ENCODE measurements at regions not wholly inside any gene's neighbourhood (a gene's known extent, or its start where the extent isn't known, plus 50 kb on each side); places are given as distances from the start of the nearest gene placed in this dataset.

DNA sequence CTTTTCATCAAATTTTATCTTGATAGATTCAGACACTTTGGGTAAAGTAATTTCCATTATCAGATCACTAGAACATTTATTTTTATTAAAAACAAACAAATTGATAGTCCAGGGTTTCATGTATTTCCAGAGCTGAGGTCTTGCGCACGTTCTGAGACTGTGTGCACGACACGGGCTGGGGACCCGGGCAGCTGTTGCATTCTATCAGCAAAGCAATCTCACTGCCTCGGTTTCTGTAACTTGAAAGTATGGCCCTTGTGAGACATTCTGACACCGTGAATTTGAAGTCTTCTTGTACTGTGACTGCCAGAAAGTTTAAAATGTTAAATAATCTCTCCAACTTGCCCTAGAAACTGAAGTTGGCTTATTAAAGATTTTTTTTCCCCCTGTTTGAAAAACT, 746.9 kb upstream of the ADGRL2 start:
- no peak for TF ChIP-seq USF1 (IDR thresholded peaks at IDR 0.05)
- no peak for TF ChIP-seq NFIC (IDR thresholded peaks at IDR 0.05)
- TF ChIP-seq TCF12 (IDR thresholded peaks at IDR 0.05; ENCODE audit: low read depth) = no peak
- no peak for TF ChIP-seq EGR1 (IDR thresholded peaks at IDR 0.05)
- TF ChIP-seq YY1 (IDR thresholded peaks at IDR 0.05; ENCODE audit: low read depth) = no peak
- TF ChIP-seq CREB1 (IDR thresholded peaks at IDR 0.05; ENCODE audit: low read depth) = no peak
- no peak for TF ChIP-seq FOXM1 (IDR thresholded peaks at IDR 0.05; ENCODE audit: borderline replicate concordance, low read depth)
- no peak for TF ChIP-seq EP300 (IDR thresholded peaks at IDR 0.05; ENCODE audit: borderline replicate concordance)
- no peak for TF ChIP-seq CEBPB (IDR thresholded peaks at IDR 0.05)
- no peak for TF ChIP-seq TEAD4 (IDR thresholded peaks at IDR 0.05)
- TF ChIP-seq MAX (IDR thresholded peaks at IDR 0.05) = no peak
- TF ChIP-seq TAF1 (IDR thresholded peaks at IDR 0.05; ENCODE audit: low read depth) = no peak
- no peak for TF ChIP-seq ZBTB7A (IDR thresholded peaks at IDR 0.05; ENCODE audit: low read depth)
- no peak for TF ChIP-seq RAD21 (IDR thresholded peaks at IDR 0.05; ENCODE audit: low read depth)
- no peak for TF ChIP-seq REST (IDR thresholded peaks at IDR 0.05; ENCODE audit: low read depth)

DNA sequence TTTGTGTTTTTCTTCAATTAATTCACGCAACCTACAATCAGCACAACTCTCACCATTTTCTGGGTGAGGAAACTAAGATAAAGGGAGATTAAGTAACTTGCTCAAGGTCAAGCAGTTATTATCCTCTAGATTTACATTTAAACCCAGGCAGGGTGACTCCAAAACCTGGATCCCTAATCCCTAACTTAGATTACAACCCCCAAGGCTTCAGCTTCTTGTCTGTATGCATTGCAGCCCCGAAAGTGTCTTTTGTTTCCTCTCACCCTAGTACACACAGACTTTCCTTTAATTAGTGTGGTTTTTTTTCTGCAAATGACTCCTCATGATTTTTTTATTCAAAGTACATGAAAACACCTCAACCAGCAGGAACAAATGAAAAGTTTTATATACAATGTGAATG, 748.6 kb upstream of the ADGRL2 start:
- no peak for TF ChIP-seq EP300 (IDR thresholded peaks at IDR 0.05; ENCODE audit: borderline replicate concordance)
- TF ChIP-seq NFIC (IDR thresholded peaks at IDR 0.05) = no peak
- TF ChIP-seq EGR1 (IDR thresholded peaks at IDR 0.05) = no peak
- TF ChIP-seq REST (IDR thresholded peaks at IDR 0.05; ENCODE audit: low read depth) = no peak
- no peak for TF ChIP-seq FOXM1 (IDR thresholded peaks at IDR 0.05; ENCODE audit: borderline replicate concordance, low read depth)
- TF ChIP-seq TCF12 (IDR thresholded peaks at IDR 0.05; ENCODE audit: low read depth) = no peak
- TF ChIP-seq MAX (IDR thresholded peaks at IDR 0.05) = no peak
- TF ChIP-seq USF1 (IDR thresholded peaks at IDR 0.05) = no peak
- no peak for TF ChIP-seq ZBTB7A (IDR thresholded peaks at IDR 0.05; ENCODE audit: low read depth)
- TF ChIP-seq YY1 (IDR thresholded peaks at IDR 0.05; ENCODE audit: low read depth) = no peak
- no peak for TF ChIP-seq CEBPB (IDR thresholded peaks at IDR 0.05)

DNA sequence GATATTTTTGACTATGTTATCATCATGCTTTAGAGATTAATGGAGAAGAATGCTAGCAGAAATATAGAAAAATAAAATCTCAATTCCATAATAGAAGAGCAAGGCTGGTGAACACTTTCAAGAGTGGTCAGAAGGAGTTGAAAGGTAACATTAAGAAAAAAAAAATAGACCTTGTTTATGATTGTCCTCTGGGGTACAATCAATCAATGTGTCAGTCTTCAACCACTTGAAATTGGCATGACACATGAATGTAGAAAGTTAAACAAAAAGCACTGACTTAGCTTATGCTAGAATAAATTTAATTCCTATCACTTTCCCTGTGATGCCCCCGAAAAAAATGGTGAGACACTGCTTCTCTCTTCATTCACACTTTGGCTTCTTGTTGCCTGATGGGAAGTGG, 750.3 kb upstream of the ADGRL2 start:
- TF ChIP-seq TEAD4 (IDR thresholded peaks at IDR 0.05) = no peak
- no peak for TF ChIP-seq FOXM1 (IDR thresholded peaks at IDR 0.05; ENCODE audit: borderline replicate concordance, low read depth)
- TF ChIP-seq NFIC (IDR thresholded peaks at IDR 0.05) = no peak
- no peak for TF ChIP-seq TAF1 (IDR thresholded peaks at IDR 0.05; ENCODE audit: low read depth)
- no peak for TF ChIP-seq REST (IDR thresholded peaks at IDR 0.05; ENCODE audit: low read depth)
- TF ChIP-seq RAD21 (IDR thresholded peaks at IDR 0.05; ENCODE audit: low read depth) = no peak
- no peak for TF ChIP-seq EP300 (IDR thresholded peaks at IDR 0.05; ENCODE audit: borderline replicate concordance)
- TF ChIP-seq YY1 (IDR thresholded peaks at IDR 0.05; ENCODE audit: low read depth) = no peak

GRCh38 chr1:81044708-81045107, 756.0 kb upstream of the ADGRL2 start:
- no peak for TF ChIP-seq EGR1 (IDR thresholded peaks at IDR 0.05)
- no peak for TF ChIP-seq TAF1 (IDR thresholded peaks at IDR 0.05; ENCODE audit: low read depth)
- TF ChIP-seq RAD21 (IDR thresholded peaks at IDR 0.05; ENCODE audit: low read depth) = no peak
- TF ChIP-seq CREB1 (IDR thresholded peaks at IDR 0.05; ENCODE audit: low read depth) = no peak
- TF ChIP-seq TEAD4 (IDR thresholded peaks at IDR 0.05) = no peak
- TF ChIP-seq EP300 (IDR thresholded peaks at IDR 0.05; ENCODE audit: borderline replicate concordance) = no peak
- no peak for TF ChIP-seq ZBTB7A (IDR thresholded peaks at IDR 0.05; ENCODE audit: low read depth)
- TF ChIP-seq CEBPB (IDR thresholded peaks at IDR 0.05) = no peak
- TF ChIP-seq TCF12 (IDR thresholded peaks at IDR 0.05; ENCODE audit: low read depth) = no peak

GRCh38 chr1:81042225-81042624, 758.5 kb upstream of the ADGRL2 start:
- TF ChIP-seq CEBPB (IDR thresholded peaks at IDR 0.05) (no peak), TEAD4 (IDR thresholded peaks at IDR 0.05) (no peak), TAF1 (IDR thresholded peaks at IDR 0.05; ENCODE audit: low read depth) (no peak), EP300 (IDR thresholded peaks at IDR 0.05; ENCODE audit: borderline replicate concordance) (no peak), USF1 (IDR thresholded peaks at IDR 0.05) (no peak), MAX (IDR thresholded peaks at IDR 0.05) (no peak), ZBTB7A (IDR thresholded peaks at IDR 0.05; ENCODE audit: low read depth) (no peak)
